Upper lobe of left lung (tissue), 6 donors: ENCODE measurements at regions not wholly inside any gene's neighbourhood (a gene's known extent, or its start where the extent isn't known, plus 50 kb on each side); places are given as distances from the start of the nearest gene placed in this dataset.

Experiments
- ATAC-seq, 2 donors: fragments of 200-7000 bp; cut with Tn5 transposase; one replicate each; pipeline ENCODE4 v1.9.1; 2022; ENCODE audit warnings: mild to moderate bottlenecking in 2 of 2, moderate library complexity in 2 of 2; ENCODE audit not compliant: low FRiP score in 2 of 2
- DNase-seq, 2 donors: peaks; one replicate each; pipeline ENCODE4 v3.0.0-alpha.2; 2019 to 2020
- H3K27ac ChIP-seq, 4 donors: fragments of 200-600 bp; sonication (generic); one replicate each; pipeline ENCODE4 v1.5.1; 2016 to 2019
- H3K27me3 ChIP-seq, 4 donors: fragments of 200-600 bp; sonication (generic); one replicate each; pipeline ENCODE4 v1.5.1; 2017 to 2019
- H3K36me3 ChIP-seq, 4 donors: fragments of 200-600 bp; sonication (generic); one replicate each; pipeline ENCODE4 v1.5.1; 2016 to 2019
- H3K4me1 ChIP-seq, 4 donors: fragments of 200-600 bp; sonication (generic); one replicate each; pipeline ENCODE4 v1.5.1; 2018 to 2019
- H3K4me3 ChIP-seq, 4 donors: fragments of 200-600 bp; sonication (generic); one replicate each; pipeline ENCODE4 v1.5.1; 2017 to 2019; ENCODE audit warnings: mild to moderate bottlenecking in 2 of 4, moderate library complexity in 1 of 4
- H3K9me3 ChIP-seq, 4 donors: fragments of 200-600 bp; sonication (generic); one replicate each; pipeline ENCODE4 v1.5.1; 2018 to 2019
- CTCF ChIP-seq, 6 experiments: fragments of 450-650 bp in 4 of 6; fragments of 200-600 bp in 2 of 6; sonication (generic) in 2 of 6; IDR thresholded peaks; one replicate each; pipeline ENCODE4 v1.5.1; 2016 to 2019; ENCODE audit warnings: antibody characterized with exemption in 6 of 6
- EP300 ChIP-seq, 4 donors: sonication (generic); formaldehyde crosslinking; IDR thresholded peaks; one replicate each; pipeline ENCODE4 v1.5.1; 2017; ENCODE audit warnings: antibody characterized with exemption in 4 of 4, control low read depth in 2 of 4
- POLR2A ChIP-seq, 4 donors: fragments of 450-650 bp; IDR thresholded peaks; one replicate each; pipeline ENCODE4 v1.5.1; 2016 to 2017; ENCODE audit warnings: antibody characterized with exemption in 4 of 4, mild to moderate bottlenecking in 2 of 4
- POLR2AphosphoS5 ChIP-seq, 2 donors: sonication (generic); formaldehyde crosslinking; IDR thresholded peaks; one replicate each; pipeline ENCODE4 v1.5.1; 2017; ENCODE audit warnings: antibody characterized with exemption in 2 of 2
- WGBS, 2 donors: methylation state at CpG; one replicate each; pipeline ENCODE4 v1.1.5; 2017 to 2018; 5-methylcytosine and 5-hydroxymethylcytosine counted together
- donor health status: DM: no; HTN: no; CAD: no; lungs with moderate emphysema.
- donor health status: DM: no; HTN: yes; CAD: no; lungs with severe emphysema.

- Histone ChIP-seq H3K27me3 (no peaks in the 10 kb centered on the region), H3K36me3 (no peaks in the 10 kb centered on the region), H3K9me3 (no peaks in the 10 kb centered on the region), H3K4me3 (no peak overlapping the region), H3K4me1 (no peaks in the 10 kb centered on the region), H3K27ac (no peak overlapping the region)
- 80 to 83% methylated on average over 2 of the region's 2 CpGs for WGBS, 2 donors
- TF ChIP-seq POLR2AphosphoS5 (IDR thresholded peaks at IDR 0.05): no peak
- no peak for TF ChIP-seq CTCF (IDR thresholded peaks at IDR 0.05)
- no peak for TF ChIP-seq EP300 (IDR thresholded peaks at IDR 0.05)
- no peak for TF ChIP-seq POLR2A (IDR thresholded peaks at IDR 0.05)
- DNase-seq (no peak), ATAC-seq (no peak)
These were observed 776.0 kb downstream of the TBC1D32 start for GRCh38 chr6:120558294-120558693.

GRCh38 chr6:120557554-120557953 lies 776.7 kb downstream of the TBC1D32 start:
- no peak overlapping the region for H3K4me3 ChIP-seq
- no peak overlapping the region for H3K27ac ChIP-seq
- DNase-seq: no peak
- TF ChIP-seq POLR2AphosphoS5 (IDR thresholded peaks at IDR 0.05) (no peak), CTCF (IDR thresholded peaks at IDR 0.05) (no peak), EP300 (IDR thresholded peaks at IDR 0.05) (no peak), POLR2A (IDR thresholded peaks at IDR 0.05) (no peak)
- ATAC-seq: no peak
- H3K36me3 ChIP-seq: no peaks in the 10 kb centered on the region
- H3K27me3 ChIP-seq: no peaks in the 10 kb centered on the region
- H3K4me1 ChIP-seq: no peaks in the 10 kb centered on the region
- 79 to 83% methylated on average over 3 of the region's 3 CpGs for WGBS, 2 donors
- no peaks in the 10 kb centered on the region for H3K9me3 ChIP-seq

GRCh38 chr6:120556491-120556890 lies 777.8 kb downstream of the TBC1D32 start:
- H3K36me3 ChIP-seq: no peaks in the 10 kb centered on the region
- WGBS, 2 donors: 70 to 72% methylated on average over 1 of the region's 1 CpG
- H3K27me3 ChIP-seq: no peaks in the 10 kb centered on the region
- no peak overlapping the region for H3K4me3 ChIP-seq
- DNase-seq: no peak
- ATAC-seq: no peak
- H3K9me3 ChIP-seq: no peaks in the 10 kb centered on the region
- H3K4me1 ChIP-seq: no peaks in the 10 kb centered on the region
- H3K27ac ChIP-seq: no peak overlapping the region
- no peak for TF ChIP-seq POLR2A (IDR thresholded peaks at IDR 0.05)
- TF ChIP-seq CTCF (IDR thresholded peaks at IDR 0.05): no peak
- no peak for TF ChIP-seq EP300 (IDR thresholded peaks at IDR 0.05)
- TF ChIP-seq POLR2AphosphoS5 (IDR thresholded peaks at IDR 0.05): no peak

- no peak overlapping the region for H3K27ac ChIP-seq
- 88 to 92% methylated on average over 4 of the region's 4 CpGs for WGBS, 2 donors
- no peak for DNase-seq
- no peaks in the 10 kb centered on the region for H3K9me3 ChIP-seq
- no peak for TF ChIP-seq CTCF (IDR thresholded peaks at IDR 0.05)
- TF ChIP-seq EP300 (IDR thresholded peaks at IDR 0.05): no peak
- TF ChIP-seq POLR2A (IDR thresholded peaks at IDR 0.05): no peak
- no peak for TF ChIP-seq POLR2AphosphoS5 (IDR thresholded peaks at IDR 0.05)
- no peak for ATAC-seq
- no peaks in the 10 kb centered on the region for H3K36me3 ChIP-seq
- no peaks in the 10 kb centered on the region for H3K27me3 ChIP-seq
- H3K4me1 ChIP-seq: no peaks in the 10 kb centered on the region
- no peak overlapping the region for H3K4me3 ChIP-seq
These were observed 780.9 kb downstream of the TBC1D32 start for GRCh38 chr6:120553353-120553752.

- 69 to 74% methylated on average over 2 of the region's 2 CpGs for WGBS, 2 donors
- DNase-seq: no peak
- H3K9me3 ChIP-seq: no peaks in the 10 kb centered on the region
- no peaks in the 10 kb centered on the region for H3K4me1 ChIP-seq
- ATAC-seq: no peak
- TF ChIP-seq CTCF (IDR thresholded peaks at IDR 0.05): no peak
- TF ChIP-seq EP300 (IDR thresholded peaks at IDR 0.05): no peak
- TF ChIP-seq POLR2AphosphoS5 (IDR thresholded peaks at IDR 0.05): no peak
- no peak for TF ChIP-seq POLR2A (IDR thresholded peaks at IDR 0.05)
- no peaks in the 10 kb centered on the region for H3K36me3 ChIP-seq
- no peak overlapping the region for H3K27ac ChIP-seq
- H3K4me3 ChIP-seq: no peak overlapping the region
- H3K27me3 ChIP-seq: no peaks in the 10 kb centered on the region
These were observed 788.9 kb downstream of the TBC1D32 start for GRCh38 chr6:120545353-120545752.
